Right renal pelvis (tissue), 4 donors: ENCODE measurements at regions not wholly inside any gene's neighbourhood (a gene's known extent, or its start where the extent isn't known, plus 50 kb on each side); places are given as distances from the start of the nearest gene placed in this dataset.

Experiments used
- DNase-seq, 4 donors: peaks; one replicate each; pipeline ENCODE4 v3.0.0-alpha.2; 2013; ENCODE audit warnings: low read depth in 4 of 4, low spot score in 3 of 4, missing footprints in 1 of 4

- no peak for DNase-seq
Measured at GRCh38 chr6:145529582-145529981, 205.7 kb downstream of the EPM2A start.

GRCh38 chr6:145530454-145530853 is 204.9 kb downstream of the EPM2A start:
- DNase-seq: no peak

- DNase-seq: no peak
Measured at GRCh38 chr6:145531032-145531431, 204.3 kb downstream of the EPM2A start.

GRCh38 chr6:145531822-145532221 is 203.5 kb downstream of the EPM2A start:
- DNase-seq: no peak

- no peak for DNase-seq
Measured at GRCh38 chr6:145532361-145532760, 203.0 kb downstream of the EPM2A start.

GRCh38 chr6:145534989-145535388 is 200.3 kb downstream of the EPM2A start:
- DNase-seq: no peak

- DNase-seq: no peak
Measured at GRCh38 chr6:145538989-145539388, 196.3 kb downstream of the EPM2A start.

- no peak for DNase-seq
Measured at GRCh38 chr6:145539831-145540230, 195.5 kb downstream of the EPM2A start.

GRCh38 chr6:145540741-145541140 is 194.6 kb downstream of the EPM2A start:
- DNase-seq: no peak

GRCh38 chr6:145544041-145544440 is 191.3 kb downstream of the EPM2A start:
- DNase-seq: no peak

GRCh38 chr6:145544514-145544913 is 190.8 kb downstream of the EPM2A start:
- DNase-seq: no peak

GRCh38 chr6:145546265-145546664 is 189.1 kb downstream of the EPM2A start:
- DNase-seq: no peak

GRCh38 chr6:145547594-145548335 is 187.6 kb downstream of the EPM2A start:
- no peak for DNase-seq

- no peak for DNase-seq
Measured at GRCh38 chr6:145548933-145549648, 186.2 kb downstream of the EPM2A start.

- no peak for DNase-seq
Measured at GRCh38 chr6:145551164-145551563, 184.2 kb downstream of the EPM2A start.

- DNase-seq: no peak
Measured at GRCh38 chr6:145555084-145555483, 180.2 kb downstream of the EPM2A start.

GRCh38 chr6:145557474-145557873 is 177.8 kb downstream of the EPM2A start:
- no peak for DNase-seq

- no peak for DNase-seq
Measured at GRCh38 chr6:145559836-145560235, 175.5 kb downstream of the EPM2A start.

GRCh38 chr6:145561095-145562072 is 173.9 kb downstream of the EPM2A start:
- DNase-seq: no peak

- DNase-seq: no peak
Measured at GRCh38 chr6:145562771-145563615, 172.3 kb downstream of the EPM2A start.
